ENCODE measurements at regions not wholly inside any gene's neighbourhood (a gene's known extent, or its start where the extent isn't known, plus 50 kb on each side); places are given as distances from the start of the nearest gene placed in this dataset.

DNA sequence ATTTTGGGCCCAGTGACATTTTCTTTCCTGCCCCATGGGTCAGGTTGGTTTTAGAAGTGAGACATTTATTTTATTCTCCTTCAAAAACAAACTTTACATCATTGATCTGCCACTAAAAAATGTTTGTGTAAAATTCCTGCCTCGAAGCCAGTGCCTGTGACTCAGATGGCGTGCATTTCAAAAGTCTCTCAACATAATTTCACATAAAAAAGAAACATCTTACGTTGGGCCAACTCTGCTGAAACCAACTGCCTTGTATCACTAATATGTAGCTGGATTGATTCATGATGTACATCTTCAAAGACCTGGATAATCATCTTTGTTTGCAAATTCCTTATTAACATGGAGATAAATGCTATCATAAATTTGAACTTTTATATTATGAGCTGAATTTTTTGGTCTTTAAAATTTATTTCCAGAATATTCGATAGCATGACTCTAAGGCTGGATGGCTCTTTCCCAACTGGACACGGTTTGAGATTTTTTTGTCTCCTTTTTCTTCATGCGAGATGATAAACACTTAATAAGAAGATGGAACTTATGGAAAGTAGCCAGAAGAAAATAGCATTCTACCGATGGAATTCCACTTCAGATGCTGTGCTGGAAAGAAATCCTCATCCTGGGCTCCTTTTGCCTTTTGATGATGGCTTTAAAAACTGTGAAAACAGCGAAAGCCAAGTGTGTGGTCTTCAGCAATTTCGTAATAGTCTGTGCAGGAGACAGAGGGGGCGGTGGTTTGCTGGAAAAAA lies 420.5 kb downstream of the FGF9 start:
- peaks cover 10% of the 10 kb centered on the region for H3K9me3 Mint-ChIP-seq (ENCODE audit: unreplicated experiment)
- H3K79me2 ChIP-seq (ENCODE audit: insufficient read depth, low read length), result no peaks in the 10 kb centered on the region
- no peaks in the 10 kb centered on the region for H3K27me3 ChIP-seq (ENCODE audit: insufficient read depth, low read length)
- no peak for TF ChIP-seq EZH2 (IDR thresholded peaks at IDR 0.05; ENCODE audit: insufficient read depth, low read length)
- TF ChIP-seq, protein P1, sequence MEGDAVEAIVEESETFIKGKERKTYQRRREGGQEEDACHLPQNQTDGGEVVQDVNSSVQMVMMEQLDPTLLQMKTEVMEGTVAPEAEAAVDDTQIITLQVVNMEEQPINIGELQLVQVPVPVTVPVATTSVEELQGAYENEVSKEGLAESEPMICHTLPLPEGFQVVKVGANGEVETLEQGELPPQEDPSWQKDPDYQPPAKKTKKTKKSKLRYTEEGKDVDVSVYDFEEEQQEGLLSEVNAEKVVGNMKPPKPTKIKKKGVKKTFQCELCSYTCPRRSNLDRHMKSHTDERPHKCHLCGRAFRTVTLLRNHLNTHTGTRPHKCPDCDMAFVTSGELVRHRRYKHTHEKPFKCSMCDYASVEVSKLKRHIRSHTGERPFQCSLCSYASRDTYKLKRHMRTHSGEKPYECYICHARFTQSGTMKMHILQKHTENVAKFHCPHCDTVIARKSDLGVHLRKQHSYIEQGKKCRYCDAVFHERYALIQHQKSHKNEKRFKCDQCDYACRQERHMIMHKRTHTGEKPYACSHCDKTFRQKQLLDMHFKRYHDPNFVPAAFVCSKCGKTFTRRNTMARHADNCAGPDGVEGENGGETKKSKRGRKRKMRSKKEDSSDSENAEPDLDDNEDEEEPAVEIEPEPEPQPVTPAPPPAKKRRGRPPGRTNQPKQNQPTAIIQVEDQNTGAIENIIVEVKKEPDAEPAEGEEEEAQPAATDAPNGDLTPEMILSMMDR (IDR thresholded peaks at IDR 0.05; ENCODE audit: insufficient read depth, low read depth, low read length), result no peak
- no peaks in the 10 kb centered on the region for H3K36me3 ChIP-seq (ENCODE audit: insufficient read depth, low read length)
- H3K9ac ChIP-seq (ENCODE audit: low read length), result no peak overlapping the region
- no peak overlapping the region for H3K4me3 Mint-ChIP-seq (ENCODE audit: unreplicated experiment)
- no peak overlapping the region for H3K4me3 ChIP-seq (ENCODE audit: insufficient read depth, low read depth, low read length)
- H3K27ac Mint-ChIP-seq (ENCODE audit: unreplicated experiment), result no peak overlapping the region
- DNase-seq (ENCODE audit: low read depth) (no peak), FAIRE-seq (no peak)
- no peak overlapping the region for H2AFZ ChIP-seq (ENCODE audit: low read depth, low read length)
- no peaks in the 10 kb centered on the region for H4K20me1 ChIP-seq (ENCODE audit: insufficient read depth, low read length)
- H3K4me2 ChIP-seq (ENCODE audit: low read length), result no peak overlapping the region
- no peak overlapping the region for H3K27ac ChIP-seq (ENCODE audit: low read depth, low read length)
- no peaks in the 10 kb centered on the region for H3K4me1 ChIP-seq (ENCODE audit: insufficient read depth, low read length)
- peaks cover 6% of the 10 kb centered on the region for H3K27me3 Mint-ChIP-seq (ENCODE audit: low read depth, unreplicated experiment)
- peaks cover 19% of the 10 kb centered on the region for H3K4me1 Mint-ChIP-seq (ENCODE audit: low read depth, unreplicated experiment)
- peaks cover 12% of the 10 kb centered on the region for H3K9me3 ChIP-seq (ENCODE audit: insufficient read depth, low read depth, low read length)
- no peaks in the 10 kb centered on the region for H3K36me3 Mint-ChIP-seq (ENCODE audit: low read depth, unreplicated experiment)

DNA sequence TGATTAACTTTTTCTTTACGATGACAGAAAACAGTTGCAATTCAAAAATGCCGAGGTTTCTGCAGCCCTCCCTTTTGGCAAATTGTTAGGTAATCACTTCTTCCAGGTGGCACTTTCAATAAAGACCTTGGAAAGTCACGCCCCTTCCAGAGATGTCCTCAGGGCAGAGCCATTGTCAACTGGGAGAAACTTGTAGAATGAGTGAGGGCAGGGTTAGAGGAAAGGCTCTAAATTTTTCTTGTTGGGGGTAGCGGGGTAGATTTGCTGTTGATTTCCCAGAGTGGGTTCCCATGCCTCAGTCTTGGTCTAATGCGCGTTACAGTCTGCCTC lies 421.1 kb downstream of the FGF9 start:
- Histone ChIP-seq H3K79me2 (ENCODE audit: insufficient read depth, low read length) (no peaks in the 10 kb centered on the region), H3K9me3 (ENCODE audit: insufficient read depth, low read depth, low read length) (peaks cover 12% of the 10 kb centered on the region), H3K36me3 (ENCODE audit: insufficient read depth, low read length) (no peaks in the 10 kb centered on the region), H3K27me3 (ENCODE audit: insufficient read depth, low read length) (no peaks in the 10 kb centered on the region), H3K4me2 (ENCODE audit: low read length) (no peak overlapping the region), H3K4me1 (ENCODE audit: insufficient read depth, low read length) (no peaks in the 10 kb centered on the region), H3K4me3 (ENCODE audit: insufficient read depth, low read depth, low read length) (no peak overlapping the region), H3K9ac (ENCODE audit: low read length) (no peak overlapping the region), H2AFZ (ENCODE audit: low read depth, low read length) (no peak overlapping the region), H4K20me1 (ENCODE audit: insufficient read depth, low read length) (no peaks in the 10 kb centered on the region), H3K27ac (ENCODE audit: low read depth, low read length) (no peak overlapping the region)
- Mint-ChIP-seq H3K27me3 (ENCODE audit: low read depth, unreplicated experiment) (peaks cover 7% of the 10 kb centered on the region), H3K4me1 (ENCODE audit: low read depth, unreplicated experiment) (peaks cover 19% of the 10 kb centered on the region), H3K36me3 (ENCODE audit: low read depth, unreplicated experiment) (no peaks in the 10 kb centered on the region), H3K9me3 (ENCODE audit: unreplicated experiment) (peaks cover 10% of the 10 kb centered on the region), H3K27ac (ENCODE audit: unreplicated experiment) (no peak overlapping the region), H3K4me3 (ENCODE audit: unreplicated experiment) (no peak overlapping the region)
- FAIRE-seq, result no peak
- DNase-seq (ENCODE audit: low read depth), result no peak
- TF ChIP-seq, protein P1 (IDR thresholded peaks at IDR 0.05; ENCODE audit: insufficient read depth, low read depth, low read length), result no peak
- TF ChIP-seq EZH2 (IDR thresholded peaks at IDR 0.05; ENCODE audit: insufficient read depth, low read length), result no peak

DNA sequence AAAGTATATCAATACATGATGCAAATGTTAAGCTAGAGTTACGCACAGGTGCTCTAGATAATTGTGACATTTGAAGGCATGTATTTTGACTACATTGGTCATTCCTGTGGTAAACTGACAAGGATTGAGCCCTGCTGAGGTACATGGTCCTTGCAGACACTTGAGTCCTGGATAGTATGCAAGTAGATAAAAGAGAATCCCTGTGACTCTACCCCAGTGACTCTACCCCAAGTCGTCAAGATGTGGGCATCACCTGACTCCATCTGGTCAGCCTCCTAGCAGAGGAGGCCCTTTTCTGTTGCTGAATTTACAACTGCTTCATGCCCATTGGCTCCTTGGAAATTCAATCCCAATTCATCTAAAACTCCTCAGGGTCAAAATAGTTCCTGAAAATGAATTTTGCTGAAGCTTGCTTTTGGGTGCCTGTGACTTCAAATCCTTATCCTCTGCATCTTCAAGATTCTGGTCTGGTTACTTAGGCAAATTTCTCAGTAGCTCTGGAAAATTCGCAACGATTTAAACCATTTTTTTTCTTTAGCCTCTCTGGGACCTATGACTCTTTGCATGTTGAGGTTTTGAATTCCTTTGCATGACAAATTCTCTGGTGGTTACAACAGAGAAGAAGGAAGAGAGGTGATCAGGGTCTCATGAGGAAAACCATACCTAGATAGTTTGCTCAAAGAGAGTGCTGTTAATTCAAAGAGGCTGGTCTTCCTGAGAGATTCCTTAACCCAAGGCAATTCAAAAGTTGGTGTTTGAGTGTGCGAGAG lies 422.1 kb downstream of the FGF9 start:
- Histone ChIP-seq H3K9me3 (ENCODE audit: insufficient read depth, low read depth, low read length) (peaks cover 5% of the 10 kb centered on the region), H3K4me3 (ENCODE audit: insufficient read depth, low read depth, low read length) (no peak overlapping the region), H2AFZ (ENCODE audit: low read depth, low read length) (no peak overlapping the region), H3K27me3 (ENCODE audit: insufficient read depth, low read length) (no peaks in the 10 kb centered on the region), H3K9ac (ENCODE audit: low read length) (no peak overlapping the region), H4K20me1 (ENCODE audit: insufficient read depth, low read length) (no peaks in the 10 kb centered on the region), H3K4me1 (ENCODE audit: insufficient read depth, low read length) (no peaks in the 10 kb centered on the region), H3K36me3 (ENCODE audit: insufficient read depth, low read length) (no peaks in the 10 kb centered on the region), H3K79me2 (ENCODE audit: insufficient read depth, low read length) (no peaks in the 10 kb centered on the region), H3K27ac (ENCODE audit: low read depth, low read length) (no peak overlapping the region), H3K4me2 (ENCODE audit: low read length) (no peak overlapping the region)
- DNase-seq (ENCODE audit: low read depth) (no peak), FAIRE-seq (no peak)
- H3K36me3 Mint-ChIP-seq (ENCODE audit: low read depth, unreplicated experiment), result no peaks in the 10 kb centered on the region
- TF ChIP-seq, protein P1 (IDR thresholded peaks at IDR 0.05; ENCODE audit: insufficient read depth, low read depth, low read length), result no peak
- no peak for TF ChIP-seq EZH2 (IDR thresholded peaks at IDR 0.05; ENCODE audit: insufficient read depth, low read length)
- H3K4me3 Mint-ChIP-seq (ENCODE audit: unreplicated experiment), result no peak overlapping the region
- H3K27ac Mint-ChIP-seq (ENCODE audit: unreplicated experiment), result no peak overlapping the region
- peaks cover 10% of the 10 kb centered on the region for H3K9me3 Mint-ChIP-seq (ENCODE audit: unreplicated experiment)
- H3K27me3 Mint-ChIP-seq (ENCODE audit: low read depth, unreplicated experiment), result peaks cover 8% of the 10 kb centered on the region
- peaks cover 19% of the 10 kb centered on the region for H3K4me1 Mint-ChIP-seq (ENCODE audit: low read depth, unreplicated experiment)
